HEK293 (cell line): ENCODE measurements at regions not wholly inside any gene's neighbourhood (a gene's known extent, or its start where the extent isn't known, plus 50 kb on each side); places are given as distances from the start of the nearest gene placed in this dataset.

Experiments
- HOXD13 ChIP-seq: sonication (generic); formaldehyde crosslinking; IDR thresholded peaks from 2 replicates; pipeline ENCODE4 v1.8.0; 2022; ENCODE audit warnings: missing genetic modification reagents, borderline replicate concordance
- YY1 ChIP-seq: fragments of 450-650 bp; formaldehyde crosslinking; IDR thresholded peaks from 2 replicates; pipeline ENCODE4 v1.5.1; 2018; ENCODE audit warnings: missing biosample characterization, missing genetic modification characterization
- ZNF202 ChIP-seq: fragments of 450-650 bp; formaldehyde crosslinking; IDR thresholded peaks from 2 replicates; pipeline ENCODE4 v1.5.1; 2016; ENCODE audit warnings: missing biosample characterization, missing genetic modification characterization, borderline replicate concordance
- ZNF274 ChIP-seq, 2 experiments: fragments of 200-500 bp in 1 of 2; fragments of 450-650 bp in 1 of 2; sonication (Bioruptor generic) in 1 of 2; formaldehyde crosslinking in 1 of 2; IDR thresholded peaks; 2 replicates each; pipeline versions ENCODE4 v1.5.1 to v1.6.1; 2014 to 2016; ENCODE audit warnings: borderline replicate concordance in 1 of 2, inconsistent platforms in 1 of 2, low read length in 1 of 2, missing biosample characterization in 1 of 2, missing genetic modification characterization in 1 of 2
- ZNF544 ChIP-seq: fragments of 450-650 bp; formaldehyde crosslinking; IDR thresholded peaks from 2 replicates; pipeline ENCODE4 v1.5.0; 2017; ENCODE audit warnings: missing biosample characterization, missing genetic modification characterization
- ZNF768 ChIP-seq: fragments of 450-650 bp; formaldehyde crosslinking; IDR thresholded peaks from 2 replicates; pipeline ENCODE4 v1.5.1; 2018; ENCODE audit warnings: missing biosample characterization, mild to moderate bottlenecking, missing genetic modification characterization
- TF ChIP-seq, protein P1 (sequence below): IDR thresholded peaks from 2 replicates; pipeline ENCODE4 v1.6.1; 2011; ENCODE audit warnings: mild to moderate bottlenecking, low read depth, low read length, borderline replicate concordance
- TF ChIP-seq, protein P2 (sequence below): fragments of 450-650 bp; formaldehyde crosslinking; IDR thresholded peaks from 2 replicates; pipeline ENCODE4 v1.5.1; 2016; ENCODE audit warnings: missing biosample characterization, missing genetic modification characterization
- TF ChIP-seq, protein P3 (sequence below): fragments of 450-650 bp; formaldehyde crosslinking; IDR thresholded peaks from 2 replicates; pipeline ENCODE4 v1.5.1; 2016; ENCODE audit warnings: missing biosample characterization, missing genetic modification characterization, borderline replicate concordance

DNA sequence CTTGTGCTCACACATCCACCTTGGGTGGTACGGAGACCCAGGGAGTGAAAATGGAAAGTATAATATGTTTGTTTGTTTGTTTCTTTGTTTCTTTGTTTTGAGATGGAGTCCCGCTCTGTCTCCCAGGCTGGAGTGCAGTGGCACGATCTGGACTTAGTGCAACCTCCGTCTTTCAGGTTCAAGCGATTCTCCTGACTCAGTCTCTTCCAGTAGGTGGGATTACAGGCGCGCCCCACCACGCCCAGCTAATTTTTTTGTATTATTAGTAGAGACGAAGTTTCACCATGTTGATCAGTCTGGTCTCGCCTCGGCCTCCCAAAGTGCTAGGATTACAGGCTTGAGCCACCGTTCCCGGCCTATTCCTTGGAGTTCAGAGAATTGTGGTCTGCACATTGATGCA lies 115.4 kb downstream of the TRIM27 start:
- TF ChIP-seq, protein P1, sequence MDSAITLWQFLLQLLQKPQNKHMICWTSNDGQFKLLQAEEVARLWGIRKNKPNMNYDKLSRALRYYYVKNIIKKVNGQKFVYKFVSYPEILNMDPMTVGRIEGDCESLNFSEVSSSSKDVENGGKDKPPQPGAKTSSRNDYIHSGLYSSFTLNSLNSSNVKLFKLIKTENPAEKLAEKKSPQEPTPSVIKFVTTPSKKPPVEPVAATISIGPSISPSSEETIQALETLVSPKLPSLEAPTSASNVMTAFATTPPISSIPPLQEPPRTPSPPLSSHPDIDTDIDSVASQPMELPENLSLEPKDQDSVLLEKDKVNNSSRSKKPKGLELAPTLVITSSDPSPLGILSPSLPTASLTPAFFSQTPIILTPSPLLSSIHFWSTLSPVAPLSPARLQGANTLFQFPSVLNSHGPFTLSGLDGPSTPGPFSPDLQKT = no peak
- TF ChIP-seq, protein P2, sequence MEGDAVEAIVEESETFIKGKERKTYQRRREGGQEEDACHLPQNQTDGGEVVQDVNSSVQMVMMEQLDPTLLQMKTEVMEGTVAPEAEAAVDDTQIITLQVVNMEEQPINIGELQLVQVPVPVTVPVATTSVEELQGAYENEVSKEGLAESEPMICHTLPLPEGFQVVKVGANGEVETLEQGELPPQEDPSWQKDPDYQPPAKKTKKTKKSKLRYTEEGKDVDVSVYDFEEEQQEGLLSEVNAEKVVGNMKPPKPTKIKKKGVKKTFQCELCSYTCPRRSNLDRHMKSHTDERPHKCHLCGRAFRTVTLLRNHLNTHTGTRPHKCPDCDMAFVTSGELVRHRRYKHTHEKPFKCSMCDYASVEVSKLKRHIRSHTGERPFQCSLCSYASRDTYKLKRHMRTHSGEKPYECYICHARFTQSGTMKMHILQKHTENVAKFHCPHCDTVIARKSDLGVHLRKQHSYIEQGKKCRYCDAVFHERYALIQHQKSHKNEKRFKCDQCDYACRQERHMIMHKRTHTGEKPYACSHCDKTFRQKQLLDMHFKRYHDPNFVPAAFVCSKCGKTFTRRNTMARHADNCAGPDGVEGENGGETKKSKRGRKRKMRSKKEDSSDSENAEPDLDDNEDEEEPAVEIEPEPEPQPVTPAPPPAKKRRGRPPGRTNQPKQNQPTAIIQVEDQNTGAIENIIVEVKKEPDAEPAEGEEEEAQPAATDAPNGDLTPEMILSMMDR (tag by site-specific recombination) = no peak
- TF ChIP-seq ZNF768 (tag by site-specific recombination) (no peak), HOXD13 (CRISPR knock-in tag) (no peak), ZNF544 (tag by site-specific recombination) (no peak), ZNF274 (IDR thresholded peaks at IDR 0.05; ENCODE audit: low read length) (no peak), ZNF274 (tag by site-specific recombination; IDR thresholded peaks at IDR 0.05; ENCODE audit: borderline replicate concordance) (no peak), ZNF202 (no peak), YY1 (tag by site-specific recombination) (no peak)
- TF ChIP-seq, protein P3, sequence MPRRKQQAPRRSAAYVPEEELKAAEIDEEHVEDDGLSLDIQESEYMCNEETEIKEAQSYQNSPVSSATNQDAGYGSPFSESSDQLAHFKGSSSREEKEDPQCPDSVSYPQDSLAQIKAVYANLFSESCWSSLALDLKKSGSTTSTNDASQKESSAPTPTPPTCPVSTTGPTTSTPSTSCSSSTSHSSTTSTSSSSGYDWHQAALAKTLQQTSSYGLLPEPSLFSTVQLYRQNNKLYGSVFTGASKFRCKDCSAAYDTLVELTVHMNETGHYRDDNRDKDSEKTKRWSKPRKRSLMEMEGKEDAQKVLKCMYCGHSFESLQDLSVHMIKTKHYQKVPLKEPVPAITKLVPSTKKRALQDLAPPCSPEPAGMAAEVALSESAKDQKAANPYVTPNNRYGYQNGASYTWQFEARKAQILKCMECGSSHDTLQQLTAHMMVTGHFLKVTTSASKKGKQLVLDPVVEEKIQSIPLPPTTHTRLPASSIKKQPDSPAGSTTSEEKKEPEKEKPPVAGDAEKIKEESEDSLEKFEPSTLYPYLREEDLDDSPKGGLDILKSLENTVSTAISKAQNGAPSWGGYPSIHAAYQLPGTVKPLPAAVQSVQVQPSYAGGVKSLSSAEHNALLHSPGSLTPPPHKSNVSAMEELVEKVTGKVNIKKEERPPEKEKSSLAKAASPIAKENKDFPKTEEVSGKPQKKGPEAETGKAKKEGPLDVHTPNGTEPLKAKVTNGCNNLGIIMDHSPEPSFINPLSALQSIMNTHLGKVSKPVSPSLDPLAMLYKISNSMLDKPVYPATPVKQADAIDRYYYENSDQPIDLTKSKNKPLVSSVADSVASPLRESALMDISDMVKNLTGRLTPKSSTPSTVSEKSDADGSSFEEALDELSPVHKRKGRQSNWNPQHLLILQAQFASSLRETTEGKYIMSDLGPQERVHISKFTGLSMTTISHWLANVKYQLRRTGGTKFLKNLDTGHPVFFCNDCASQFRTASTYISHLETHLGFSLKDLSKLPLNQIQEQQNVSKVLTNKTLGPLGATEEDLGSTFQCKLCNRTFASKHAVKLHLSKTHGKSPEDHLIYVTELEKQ (tag by site-specific recombination) = no peak
